Right lung (tissue), 2 donors: ENCODE measurements at regions not wholly inside any gene's neighbourhood (a gene's known extent, or its start where the extent isn't known, plus 50 kb on each side); places are given as distances from the start of the nearest gene placed in this dataset.
"Not testable (repeated sequence)": the region's sequence is repeated elsewhere in the genome, so short reads cannot be mapped to it uniquely, and the experiment has no call there.

Experiments used
- DNase-seq, 2 donors: peaks; one replicate each; pipeline ENCODE4 v3.0.0-alpha.2; 2013

DNA sequence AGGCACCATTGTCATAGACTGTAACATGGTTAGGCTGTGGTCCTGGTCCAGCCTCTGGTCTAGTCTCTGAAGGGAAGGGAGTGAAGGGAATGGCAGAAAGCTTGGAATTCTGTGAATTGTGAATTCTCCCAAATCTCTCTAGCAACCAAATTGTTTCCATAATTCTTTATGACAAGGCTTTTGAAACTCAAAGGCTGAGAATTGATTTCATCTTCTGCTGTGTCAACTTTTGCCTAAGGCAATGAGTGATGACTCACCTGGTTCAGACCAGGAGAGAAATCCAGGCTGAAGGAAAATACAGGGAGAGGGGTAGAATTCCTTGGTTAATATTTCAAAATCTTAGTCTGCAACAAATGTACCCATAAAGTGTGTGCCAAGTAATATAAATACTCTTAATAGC lies 82.6 kb upstream of the ADPGK start:
- DNase-seq = no peak

DNA sequence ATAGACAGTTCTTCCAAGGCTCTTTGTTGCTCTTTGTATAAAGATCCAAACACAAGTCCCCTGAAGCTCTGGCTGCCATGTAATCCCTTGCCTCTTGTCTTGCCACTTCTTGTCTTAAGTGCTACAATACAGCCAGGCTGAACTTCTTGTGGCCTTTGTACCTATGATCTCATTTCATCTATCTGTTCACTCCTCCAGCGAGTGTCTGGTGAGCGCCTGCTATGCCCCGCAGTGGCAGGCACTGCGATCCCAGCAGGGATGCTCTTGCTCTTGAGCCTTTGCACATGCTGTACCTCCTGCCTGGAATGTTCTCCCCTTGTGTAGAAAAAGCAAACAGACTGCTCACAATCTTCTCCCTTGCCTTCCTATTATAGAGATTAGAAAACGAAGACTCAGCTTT lies 81.9 kb upstream of the ADPGK start:
- DNase-seq = no peak

DNA sequence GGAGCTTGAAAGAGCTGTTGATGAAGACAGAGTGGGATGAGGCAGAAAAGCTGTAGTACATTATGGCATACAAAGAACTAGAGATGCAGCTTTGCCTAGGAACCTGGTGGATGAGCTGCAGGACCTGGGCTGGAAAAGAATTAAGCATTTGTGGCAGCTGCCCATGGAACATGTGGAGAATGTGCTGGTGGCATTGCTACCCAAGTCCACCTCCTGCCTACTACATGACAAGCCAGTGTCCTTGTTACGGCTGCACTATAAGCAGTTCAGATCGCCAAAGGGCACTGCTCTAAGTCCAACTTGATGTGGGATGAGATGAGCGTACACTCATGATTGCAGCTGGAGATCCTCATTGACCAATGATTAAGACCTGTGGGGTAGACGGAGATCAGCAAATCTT lies 81.1 kb upstream of the ADPGK start:
- no peak for DNase-seq

- DNase-seq = no peak
These were observed 77.9 kb upstream of the ADPGK start for GRCh38 chr15:72861354-72861910.

DNA sequence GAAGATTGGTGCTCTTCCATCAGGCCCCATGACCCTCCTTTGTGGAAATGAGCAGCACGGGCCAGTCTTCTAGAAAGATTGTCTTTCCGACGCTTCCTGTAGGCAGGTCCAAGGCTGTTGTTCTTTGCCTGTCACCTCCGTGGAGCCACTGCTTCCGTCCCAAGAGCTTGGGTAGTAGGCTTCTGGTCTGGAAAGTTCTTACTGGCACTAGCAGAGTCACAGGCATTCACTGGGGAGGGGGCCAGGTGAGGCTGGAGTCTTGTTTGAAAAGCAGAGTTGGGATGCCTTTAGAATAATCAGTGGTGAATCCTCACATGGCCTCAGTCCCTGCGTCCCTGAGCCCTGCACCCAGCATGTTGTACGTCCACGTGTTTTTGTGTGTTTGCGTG lies 76.2 kb upstream of the ADPGK start:
- no peak for DNase-seq

GRCh38 chr15:72859017-72859756 lies 75.6 kb upstream of the ADPGK start:
- DNase-seq = no peak

- DNase-seq = no peak
These were observed 74.6 kb upstream of the ADPGK start for GRCh38 chr15:72858205-72858604.

DNA sequence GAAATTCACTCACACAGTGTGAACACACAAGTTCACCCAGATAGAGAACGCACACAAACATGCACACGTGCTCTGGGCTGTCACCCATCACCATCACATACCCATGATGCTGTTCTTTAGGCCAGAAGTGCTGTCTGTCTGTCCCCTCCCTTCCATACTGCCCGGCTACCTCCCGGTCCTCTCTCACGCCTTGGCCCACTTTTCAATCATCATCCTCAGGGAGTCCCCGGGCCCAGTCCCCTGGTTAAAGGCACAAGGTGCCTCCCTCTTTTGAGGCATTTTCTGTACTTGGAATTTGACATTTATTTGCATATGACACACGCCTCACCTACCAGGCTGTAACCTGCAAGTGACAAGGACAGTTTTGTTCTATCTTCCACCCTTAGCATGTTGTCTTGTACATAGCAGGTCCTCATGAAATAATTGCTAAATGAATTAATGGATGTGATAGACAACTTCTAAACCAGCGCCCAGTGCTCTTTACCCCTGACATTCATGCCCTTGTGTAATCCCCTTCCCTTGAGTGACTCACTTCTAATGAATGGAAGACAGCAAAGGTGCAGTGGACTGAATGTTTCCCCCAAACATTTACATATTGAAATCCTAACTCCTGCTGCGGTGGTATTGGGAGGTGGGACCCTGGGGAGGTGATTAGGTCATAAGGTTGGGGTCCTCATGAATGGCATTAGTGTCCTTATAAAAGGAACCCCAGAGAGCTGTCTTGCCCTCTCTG lies 73.9 kb upstream of the ADPGK start:
- no peak for DNase-seq

- no peak for DNase-seq
These were observed 73.0 kb upstream of the ADPGK start for GRCh38 chr15:72856549-72857040.

- DNase-seq = no peak
These were observed 72.2 kb upstream of the ADPGK start for GRCh38 chr15:72855791-72856190.

GRCh38 chr15:72852273-72852672 lies 68.7 kb upstream of the ADPGK start:
- peak; percentile 17 to 19 for DNase-seq

- DNase-seq = no peak
These were observed 68.0 kb upstream of the ADPGK start for GRCh38 chr15:72851586-72851985.

DNA sequence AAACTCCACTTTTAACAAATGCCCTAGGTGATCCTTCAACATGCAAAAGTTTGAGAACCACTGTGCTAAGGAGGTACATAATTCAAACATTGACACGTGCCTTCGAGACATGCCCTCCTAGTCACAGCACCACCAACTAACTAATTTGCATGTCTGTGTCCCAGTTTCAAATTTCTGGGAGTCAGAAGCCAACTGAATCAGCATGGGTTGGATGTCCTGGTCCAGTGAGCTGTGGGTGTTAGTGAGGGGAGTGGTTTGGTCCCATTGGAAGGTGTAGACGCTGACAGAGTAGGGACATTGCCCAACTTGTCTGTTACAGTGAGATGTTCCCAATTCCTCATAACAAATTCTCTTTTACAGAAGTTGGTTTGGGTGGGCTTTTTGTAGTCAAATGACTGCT lies 67.3 kb upstream of the ADPGK start:
- DNase-seq = no peak

DNA sequence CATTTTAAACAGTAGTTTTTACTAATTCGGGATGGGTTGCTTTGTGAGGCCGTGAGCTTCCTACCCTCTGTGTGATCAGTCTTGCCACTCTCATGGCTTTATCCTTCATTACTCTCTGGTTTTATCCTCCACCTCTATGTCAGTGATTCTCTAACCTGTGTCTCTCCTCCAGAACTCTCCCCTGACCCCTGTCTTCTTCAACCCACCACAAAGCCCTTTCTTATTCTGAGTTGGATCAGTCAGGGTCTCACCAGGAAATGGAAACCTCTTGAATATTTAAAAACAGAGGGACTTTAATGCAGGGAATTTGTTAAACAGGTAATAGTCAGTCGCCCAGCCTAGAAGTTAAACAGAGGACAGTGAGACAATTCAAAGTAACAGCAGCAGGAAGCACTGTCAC lies 64.2 kb upstream of the ADPGK start:
- DNase-seq = no peak

DNA sequence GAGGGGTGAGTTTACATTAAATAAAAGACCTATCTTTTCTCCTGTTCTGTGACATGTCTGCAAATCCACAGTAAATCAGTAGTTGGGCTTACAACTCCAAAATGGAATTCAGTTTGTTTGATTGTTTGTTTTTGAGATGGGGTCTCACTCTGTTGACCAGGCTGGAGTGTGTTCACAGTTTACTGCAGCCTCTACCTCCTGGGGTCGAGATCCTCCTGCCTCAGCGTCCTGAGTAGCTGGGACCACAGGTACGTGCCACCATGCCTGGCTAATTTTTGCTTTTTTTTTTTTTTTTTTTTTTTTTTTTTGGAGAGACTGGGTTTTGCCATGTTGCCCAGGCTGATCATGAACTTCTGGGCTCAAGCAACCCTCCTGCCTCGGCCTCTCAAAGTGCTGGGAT lies 63.5 kb upstream of the ADPGK start:
- DNase-seq = no peak

DNA sequence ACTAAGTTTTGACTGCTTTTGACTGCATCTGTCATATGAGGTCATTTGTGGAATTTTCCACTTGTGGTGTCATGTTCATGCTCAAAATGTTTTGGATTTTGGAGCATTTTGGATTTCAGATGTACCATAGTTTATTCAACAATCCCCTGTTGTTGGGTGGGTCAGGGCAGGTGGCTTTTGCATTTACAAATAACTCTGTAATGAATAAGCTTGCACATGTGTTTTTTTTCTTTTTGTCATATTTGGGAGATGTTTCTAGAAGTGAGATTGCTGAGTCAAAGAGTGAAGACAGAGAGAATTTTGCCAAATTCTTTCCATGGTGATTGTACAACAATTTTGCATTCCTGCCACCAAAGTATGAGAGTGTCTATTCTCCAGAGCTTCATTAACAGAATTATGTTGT lies 62.4 kb upstream of the ADPGK start:
- no peak for DNase-seq

DNA sequence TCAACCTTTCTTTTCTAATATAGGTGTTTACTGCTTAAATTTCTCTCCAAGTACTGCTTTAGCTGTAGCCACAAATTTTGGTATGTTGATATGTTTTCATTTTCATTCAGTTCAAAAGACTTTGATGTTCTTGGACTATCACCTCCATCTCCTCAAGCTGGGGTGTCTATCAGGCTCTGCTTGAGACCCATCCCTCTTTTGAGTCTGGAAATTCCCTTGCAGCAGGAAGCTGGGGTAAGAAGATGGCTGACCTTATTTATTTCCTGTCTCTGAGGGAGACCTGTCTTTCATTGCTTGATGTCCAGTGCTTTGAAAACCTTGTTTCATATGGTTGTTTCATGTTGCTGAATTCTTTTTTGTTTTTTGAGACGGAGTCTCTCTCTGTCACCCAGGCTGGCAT lies 60.5 kb upstream of the ADPGK start:
- no peak for DNase-seq

DNA sequence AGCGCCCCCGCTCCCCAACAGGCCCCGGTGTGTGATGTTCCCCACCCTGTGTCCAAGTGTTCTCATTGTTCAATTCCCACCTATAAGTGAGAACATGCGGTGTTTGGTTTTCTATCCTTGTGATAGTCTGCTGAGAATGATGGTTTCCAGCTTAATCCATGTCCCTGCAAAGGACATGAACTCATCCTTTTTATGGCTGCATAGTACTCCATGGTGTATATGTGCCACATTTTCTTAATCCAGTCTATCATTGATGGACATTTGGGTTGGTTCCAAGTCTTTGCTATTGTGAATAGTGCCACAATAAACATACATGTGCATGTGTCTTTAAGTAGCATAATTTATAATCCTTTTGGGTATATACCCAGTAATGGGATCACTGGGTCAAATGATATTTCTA lies 59.8 kb upstream of the ADPGK start:
- DNase-seq = not testable (repeated sequence)

GRCh38 chr15:72840114-72840513 lies 56.6 kb upstream of the ADPGK start:
- no peak for DNase-seq

DNA sequence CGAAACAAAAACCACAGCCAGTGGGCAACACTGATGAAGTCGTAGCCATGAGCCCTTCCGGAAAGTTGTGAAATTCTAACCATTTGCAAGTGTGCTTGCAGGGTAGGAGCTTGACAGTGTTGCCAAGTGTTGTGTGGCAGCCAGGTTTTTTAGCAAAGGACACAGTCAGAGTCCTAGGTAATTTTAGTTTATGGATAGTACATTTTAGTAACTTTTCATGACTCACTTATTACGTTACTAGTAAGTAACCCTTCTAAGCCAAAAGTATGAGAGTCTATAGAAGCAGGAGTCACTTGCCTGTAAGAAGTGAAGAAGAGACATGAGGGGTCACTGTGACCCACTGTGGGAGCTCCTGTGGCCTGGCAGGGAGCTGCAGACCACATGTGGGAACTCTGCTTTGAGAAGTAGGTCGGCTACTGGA lies 54.8 kb upstream of the ADPGK start:
- no peak for DNase-seq

DNA sequence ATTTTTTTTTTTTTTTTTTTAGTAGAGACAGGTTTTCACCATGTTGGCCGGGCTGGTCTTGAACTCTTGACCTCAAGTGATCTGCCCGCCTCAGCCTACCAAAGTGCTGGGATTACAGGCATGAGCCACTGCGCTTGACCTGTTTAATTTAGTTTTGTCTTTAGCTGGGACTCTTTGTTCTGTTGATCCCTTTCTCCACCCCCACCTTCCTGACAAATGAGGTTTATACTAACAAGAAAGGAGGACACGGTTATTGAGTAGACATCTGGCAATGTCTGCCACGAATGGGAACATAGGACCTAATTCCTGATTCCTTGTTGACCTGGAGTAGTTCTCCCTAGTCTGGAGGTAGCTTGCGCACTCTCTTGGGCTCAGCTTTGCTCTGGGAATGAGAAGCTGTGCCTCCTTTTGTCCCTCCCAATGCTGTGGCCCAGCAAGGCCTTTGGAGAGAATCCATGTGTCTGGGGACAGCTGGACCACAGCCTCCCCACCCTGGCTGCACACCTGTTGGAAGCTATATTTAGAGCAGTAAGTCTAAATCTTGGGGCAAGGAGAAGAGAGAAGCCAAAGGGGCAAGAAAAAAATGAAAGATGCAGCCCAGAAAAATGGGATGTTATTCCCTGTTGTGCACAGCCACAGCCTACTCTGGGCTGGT lies 53.2 kb upstream of the ADPGK start:
- DNase-seq = no peak

GRCh38 chr15:72835294-72835890 lies 51.8 kb upstream of the ADPGK start:
- DNase-seq = no peak
